Epithelial cell of proximal tubule (primary cell): ENCODE measurements at regions not wholly inside any gene's neighbourhood (a gene's known extent, or its start where the extent isn't known, plus 50 kb on each side); places are given as distances from the start of the nearest gene placed in this dataset.
"Not testable (repeated sequence)": the region's sequence is repeated elsewhere in the genome, so short reads cannot be mapped to it uniquely, and the experiment has no call there.

Experiments
- DNase-seq: peaks from one replicate; pipeline ENCODE4 v3.0.0-alpha.2; 2011; ENCODE audit warnings: low read depth
- H3K4me3 ChIP-seq: 2 replicates; pipeline ENCODE4 v1.5.1; 2011; ENCODE audit warnings: low read depth, mild to moderate bottlenecking, low read length
- TF ChIP-seq, protein P1 (sequence below): conservative IDR thresholded peaks from 2 replicates; pipeline ENCODE4 v1.5.1; 2012; ENCODE audit warnings: low read depth, mild to moderate bottlenecking, low read length

DNA sequence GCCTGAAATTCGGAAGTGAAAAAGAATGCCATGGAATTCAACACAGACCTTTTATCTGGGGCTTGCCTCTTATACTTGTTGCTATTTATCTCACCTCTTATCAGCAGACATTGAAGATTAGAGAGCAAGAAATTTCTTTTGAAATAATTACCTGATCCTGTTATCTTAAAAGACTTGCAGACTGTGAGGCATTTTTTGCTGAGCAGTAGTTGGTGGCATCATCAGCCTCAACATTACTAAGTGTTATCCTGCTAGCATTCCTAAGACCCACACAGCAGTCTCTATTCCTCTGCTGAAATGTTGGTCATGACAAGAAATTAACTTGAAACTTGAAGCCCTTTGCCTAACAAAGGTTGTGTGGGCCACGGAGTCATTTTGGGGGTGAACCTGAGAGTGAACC is 186.5 kb downstream of the TRIB2 start:
- no peak overlapping the region for H3K4me3 ChIP-seq
- no peak for DNase-seq
- TF ChIP-seq, protein P1, sequence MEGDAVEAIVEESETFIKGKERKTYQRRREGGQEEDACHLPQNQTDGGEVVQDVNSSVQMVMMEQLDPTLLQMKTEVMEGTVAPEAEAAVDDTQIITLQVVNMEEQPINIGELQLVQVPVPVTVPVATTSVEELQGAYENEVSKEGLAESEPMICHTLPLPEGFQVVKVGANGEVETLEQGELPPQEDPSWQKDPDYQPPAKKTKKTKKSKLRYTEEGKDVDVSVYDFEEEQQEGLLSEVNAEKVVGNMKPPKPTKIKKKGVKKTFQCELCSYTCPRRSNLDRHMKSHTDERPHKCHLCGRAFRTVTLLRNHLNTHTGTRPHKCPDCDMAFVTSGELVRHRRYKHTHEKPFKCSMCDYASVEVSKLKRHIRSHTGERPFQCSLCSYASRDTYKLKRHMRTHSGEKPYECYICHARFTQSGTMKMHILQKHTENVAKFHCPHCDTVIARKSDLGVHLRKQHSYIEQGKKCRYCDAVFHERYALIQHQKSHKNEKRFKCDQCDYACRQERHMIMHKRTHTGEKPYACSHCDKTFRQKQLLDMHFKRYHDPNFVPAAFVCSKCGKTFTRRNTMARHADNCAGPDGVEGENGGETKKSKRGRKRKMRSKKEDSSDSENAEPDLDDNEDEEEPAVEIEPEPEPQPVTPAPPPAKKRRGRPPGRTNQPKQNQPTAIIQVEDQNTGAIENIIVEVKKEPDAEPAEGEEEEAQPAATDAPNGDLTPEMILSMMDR, result no peak

DNA sequence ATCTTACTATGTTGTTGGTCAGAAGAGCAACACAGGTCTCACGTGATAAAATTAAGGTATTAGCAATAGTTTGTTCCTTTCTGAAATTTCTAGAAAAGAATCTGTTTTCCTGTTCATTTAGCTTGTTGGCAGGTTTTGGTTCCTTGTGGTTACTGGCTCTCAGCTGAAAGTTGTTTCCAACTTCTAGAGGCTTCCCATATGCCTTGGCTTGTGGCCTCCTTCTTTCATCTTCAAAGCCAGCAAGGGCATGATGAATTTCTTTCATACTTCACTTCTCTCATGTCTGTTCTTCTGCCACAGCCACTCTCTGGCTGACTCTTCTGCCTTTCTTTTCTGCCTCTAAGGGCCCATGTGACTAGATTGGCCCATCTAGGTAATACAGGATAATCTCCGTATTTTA is 193.7 kb downstream of the TRIB2 start:
- no peak overlapping the region for H3K4me3 ChIP-seq
- TF ChIP-seq, protein P1, result no peak
- DNase-seq, result no peak

DNA sequence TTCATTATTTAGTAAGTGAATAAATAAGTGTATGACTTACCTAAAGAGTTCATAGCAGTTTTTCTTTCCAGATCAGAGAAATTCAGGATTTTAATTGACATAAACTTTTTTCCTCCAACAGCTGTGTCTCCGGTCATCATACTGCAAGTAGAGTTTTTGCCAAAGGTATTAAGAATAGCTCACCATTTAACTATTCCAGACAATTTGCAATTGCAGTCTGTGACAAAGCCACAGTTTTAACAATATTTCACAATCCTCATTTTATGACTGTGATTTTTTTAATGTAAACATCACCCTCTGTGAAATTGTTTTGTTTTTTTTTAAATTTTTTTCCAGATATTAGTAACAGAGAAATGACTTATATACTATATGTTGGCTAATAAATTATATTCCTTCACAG is 199.1 kb downstream of the TRIB2 start:
- DNase-seq, result no peak
- TF ChIP-seq, protein P1, result no peak
- no peak overlapping the region for H3K4me3 ChIP-seq

DNA sequence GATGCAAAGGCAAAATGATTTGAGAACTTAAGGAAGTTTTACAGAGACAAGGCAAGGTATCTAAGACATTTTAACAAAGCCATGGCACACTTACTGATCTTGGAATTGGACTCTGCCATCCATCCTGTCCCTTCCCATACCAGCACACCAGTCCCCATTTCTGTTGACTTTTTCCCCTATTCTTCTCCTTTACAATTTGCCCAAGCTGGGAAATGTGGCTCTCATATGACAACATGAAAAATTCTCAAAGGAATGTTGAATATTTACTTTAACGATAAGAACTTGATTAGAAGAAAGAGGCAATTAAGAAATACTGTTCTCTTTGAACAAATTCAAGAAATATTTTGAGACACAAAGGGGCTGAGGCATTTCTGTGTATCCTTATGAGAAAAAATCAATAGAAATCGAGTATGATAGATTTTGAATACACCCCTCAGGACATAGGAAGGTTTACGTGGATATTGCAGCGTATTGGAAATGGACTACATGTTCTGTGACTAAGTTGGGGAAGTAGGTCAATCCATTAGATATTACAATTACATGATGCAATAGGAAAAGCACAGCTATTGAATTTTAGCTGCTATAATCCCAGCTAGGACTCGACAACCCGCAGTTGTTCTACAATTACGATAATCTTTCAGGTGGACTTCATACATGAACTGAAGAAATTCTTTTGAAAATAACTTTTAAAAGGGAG is 201.6 kb downstream of the TRIB2 start:
- no peak for DNase-seq
- no peak overlapping the region for H3K4me3 ChIP-seq
- TF ChIP-seq, protein P1, result no peak

DNA sequence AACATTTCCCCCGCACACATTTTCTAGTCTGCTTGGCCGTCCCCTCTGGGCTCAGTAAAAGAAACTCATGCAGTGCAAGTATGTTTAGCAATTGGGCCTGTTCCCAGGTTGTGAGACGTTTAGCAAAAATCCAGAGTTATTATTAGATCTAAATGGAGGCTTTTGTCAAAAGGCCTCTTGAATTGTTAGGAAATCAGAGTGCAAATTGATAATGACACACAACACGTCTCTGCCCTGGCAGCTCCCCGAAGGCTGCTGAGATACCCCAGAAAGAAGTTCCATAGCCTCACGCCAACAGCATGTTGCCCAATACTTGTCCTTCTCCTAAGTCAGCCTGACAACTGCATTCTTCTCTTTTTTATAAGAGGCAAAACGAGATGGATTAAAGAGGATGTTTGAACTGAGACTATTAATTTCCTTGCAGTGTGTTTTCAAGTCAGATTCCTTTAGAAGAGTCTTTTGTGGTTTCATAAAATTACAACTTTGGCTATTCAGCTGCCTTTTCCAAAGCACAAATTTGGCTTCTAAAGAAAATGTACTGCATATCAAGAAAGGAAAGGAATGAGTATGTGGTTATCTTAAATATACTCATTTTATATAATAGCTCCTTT is 202.2 kb downstream of the TRIB2 start:
- no peak for DNase-seq

DNA sequence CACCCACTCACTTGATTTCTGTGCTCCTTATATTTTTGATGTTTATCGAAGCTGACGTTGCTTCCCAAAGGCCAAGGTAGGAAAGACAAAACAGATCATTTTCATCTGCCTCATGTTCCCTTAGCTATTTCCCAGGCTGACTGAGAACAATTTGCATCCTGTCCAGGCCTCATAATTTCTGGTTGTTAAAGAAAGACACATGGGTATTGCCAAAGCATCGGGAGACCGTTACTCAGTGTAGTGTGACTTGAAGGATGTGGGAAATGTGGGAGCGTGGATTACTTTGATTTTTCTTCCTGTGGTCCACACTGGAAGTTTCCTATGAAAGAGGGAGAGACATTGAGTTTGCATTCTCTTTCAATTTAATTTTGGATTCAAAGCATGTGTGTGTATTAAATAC is 204.6 kb downstream of the TRIB2 start:
- TF ChIP-seq, protein P1, result no peak
- no peak for DNase-seq
- no peak overlapping the region for H3K4me3 ChIP-seq

More for the DNA sequence above, 202.2 kb downstream of the TRIB2 start:
- TF ChIP-seq, protein P1, result no peak
- no peak overlapping the region for H3K4me3 ChIP-seq

DNA sequence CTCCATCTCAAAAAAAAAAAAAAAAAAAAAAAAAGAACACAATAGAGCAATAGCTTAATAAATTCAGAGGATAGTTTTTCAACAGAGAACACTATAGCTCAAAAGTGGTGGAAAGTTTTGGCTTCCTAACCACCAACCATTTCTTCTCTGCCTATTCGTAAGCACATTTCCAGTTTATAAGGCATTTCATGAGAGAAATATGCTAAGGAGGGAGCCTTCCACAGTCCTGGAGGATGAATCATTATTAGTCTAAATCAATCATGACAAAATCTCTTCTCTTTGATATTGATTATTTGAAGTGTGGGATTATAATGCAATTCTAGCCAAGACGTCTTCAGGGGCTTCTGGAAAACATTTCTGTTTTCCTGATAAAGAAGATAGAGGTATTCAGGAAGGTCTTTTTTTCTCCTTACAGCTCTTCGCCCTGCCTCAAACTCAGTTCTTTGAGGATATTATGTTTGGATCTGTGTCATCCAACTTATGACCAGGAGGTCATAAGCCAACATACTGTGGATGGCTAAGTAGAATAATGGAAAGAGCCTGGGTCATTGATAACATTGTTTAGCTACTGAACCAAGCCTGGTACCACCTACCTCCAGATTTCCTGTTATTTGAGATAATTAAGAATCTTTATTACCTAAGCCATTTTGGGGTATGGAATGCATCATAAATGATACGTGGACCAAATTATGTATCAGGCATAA is 207.3 kb downstream of the TRIB2 start:
- DNase-seq, result no peak
- TF ChIP-seq, protein P1, result no peak
- H3K4me3 ChIP-seq, result no peak overlapping the region

DNA sequence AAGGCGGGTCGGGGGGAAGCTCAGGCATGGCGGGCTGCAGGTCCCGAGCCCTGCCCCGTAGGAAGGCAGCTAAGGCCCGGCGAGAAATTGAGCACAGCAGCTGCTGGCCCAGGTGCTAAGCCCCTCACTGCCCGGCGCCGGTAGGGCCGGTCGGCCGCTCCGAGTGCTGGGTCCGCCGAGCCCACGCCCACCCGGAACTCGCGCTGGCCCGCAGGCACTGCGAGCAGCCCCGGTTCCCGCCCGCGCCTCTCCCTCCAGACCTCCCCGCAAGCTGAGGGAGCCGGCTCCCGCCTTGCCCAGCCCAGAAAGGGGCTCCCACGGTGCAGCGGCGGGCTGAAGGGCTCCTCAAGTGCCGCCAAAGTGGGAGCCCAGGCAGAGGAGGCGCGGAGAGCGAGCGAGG is 209.9 kb downstream of the TRIB2 start:
- H3K4me3 ChIP-seq, DNase-seq: not testable (repeated sequence)
